Liver (tissue), 8 donors: ENCODE measurements at regions not wholly inside any gene's neighbourhood (a gene's known extent, or its start where the extent isn't known, plus 50 kb on each side); places are given as distances from the start of the nearest gene placed in this dataset.

ENCODE experiments used
- DNase-seq: peaks from one replicate; pipeline ENCODE4 v3.0.0-alpha.2; 2017; ENCODE audit warnings: low spot score
- H3K27ac ChIP-seq, 2 donors: one replicate each; pipeline ENCODE4 v1.7.0; 2013; ENCODE audit warnings: inconsistent platforms in 2 of 2, low read length in 2 of 2, control low read depth in 1 of 2, low read depth in 1 of 2, mild to moderate bottlenecking in 1 of 2
- H3K27me3 ChIP-seq, 4 donors: one replicate each; pipeline versions ENCODE4 v1.6.1 to v1.7.0; 2013; ENCODE audit warnings: low read length in 3 of 4, inconsistent platforms in 1 of 4, mild to moderate bottlenecking in 1 of 4, moderate library complexity in 1 of 4; ENCODE audit not compliant: control insufficient read depth in 4 of 4, insufficient read depth in 4 of 4
- H3K36me3 ChIP-seq, 4 donors: one replicate each; pipeline versions ENCODE4 v1.6.1 to v1.7.0; 2013; ENCODE audit warnings: low read length in 3 of 4, mild to moderate bottlenecking in 3 of 4, low read depth in 1 of 4, moderate library complexity in 1 of 4; ENCODE audit not compliant: control insufficient read depth in 4 of 4, insufficient read depth in 3 of 4
- H3K4me1 ChIP-seq, 4 donors: one replicate each; pipeline versions ENCODE4 v1.6.1 to v1.7.0; 2013; ENCODE audit warnings: low read length in 3 of 4, mild to moderate bottlenecking in 3 of 4, moderate library complexity in 1 of 4; ENCODE audit not compliant: control insufficient read depth in 4 of 4, insufficient read depth in 4 of 4
- H3K4me3 ChIP-seq, 3 donors: one replicate each; pipeline versions ENCODE4 v1.6.1 to v1.7.0; 2013; ENCODE audit warnings: low read length in 3 of 3, control low read depth in 1 of 3, low read depth in 1 of 3, mild to moderate bottlenecking in 1 of 3
- H3K9ac ChIP-seq, 2 donors: one replicate each; pipeline ENCODE4 v1.7.0; 2013; ENCODE audit warnings: low read length in 2 of 2, mild to moderate bottlenecking in 2 of 2, moderate library complexity in 2 of 2, control low read depth in 1 of 2, low read depth in 1 of 2
- H3K9me3 ChIP-seq, 4 donors: one replicate each; pipeline versions ENCODE4 v1.6.1 to v1.7.0; 2013; ENCODE audit warnings: low read length in 3 of 4; ENCODE audit not compliant: control insufficient read depth in 4 of 4
- EGR1 ChIP-seq, 2 donors: IDR thresholded peaks; 2 replicates each; pipeline ENCODE4 v1.6.1; 2016 to 2018; ENCODE audit warnings: antibody characterized with exemption in 2 of 2, low read depth in 2 of 2
- FOXA1 ChIP-seq: IDR thresholded peaks from 2 replicates; pipeline ENCODE4 v1.6.1; 2016; ENCODE audit warnings: antibody characterized with exemption
- FOXA2 ChIP-seq: IDR thresholded peaks from 2 replicates; pipeline ENCODE4 v1.6.1; 2016; ENCODE audit warnings: antibody characterized with exemption
- GABPA ChIP-seq, 2 donors: IDR thresholded peaks in 1 of 2; conservative IDR thresholded peaks in 1 of 2; 2 replicates each; pipeline ENCODE4 v1.6.1; 2016; ENCODE audit warnings: antibody characterized with exemption in 2 of 2, mild to moderate bottlenecking in 1 of 2, moderate library complexity in 1 of 2
- HNF4A ChIP-seq, 2 donors: conservative IDR thresholded peaks; 2 replicates each; pipeline ENCODE4 v1.6.1; 2016; ENCODE audit warnings: antibody characterized with exemption in 2 of 2, mild to moderate bottlenecking in 2 of 2
- HNF4G ChIP-seq: IDR thresholded peaks from 2 replicates; pipeline ENCODE4 v1.6.1; 2016; ENCODE audit warnings: antibody characterized with exemption
- JUND ChIP-seq, 2 donors: IDR thresholded peaks; 2 replicates each; pipeline ENCODE4 v1.6.1; 2016; ENCODE audit warnings: antibody characterized with exemption in 2 of 2
- NR2F2 ChIP-seq: IDR thresholded peaks from 2 replicates; pipeline ENCODE4 v1.6.1; 2016; ENCODE audit warnings: antibody characterized with exemption
- RAD21 ChIP-seq, 2 donors: IDR thresholded peaks; 2 replicates each; pipeline ENCODE4 v1.6.1; 2016; ENCODE audit warnings: antibody characterized with exemption in 2 of 2, mild to moderate bottlenecking in 2 of 2
- RXRA ChIP-seq, 2 donors: IDR thresholded peaks; 2 replicates each; pipeline ENCODE4 v1.6.1; 2017 to 2018; ENCODE audit warnings: antibody characterized with exemption in 2 of 2, mild to moderate bottlenecking in 1 of 2
- SP1 ChIP-seq: IDR thresholded peaks from 2 replicates; pipeline ENCODE4 v1.6.1; 2018; ENCODE audit warnings: antibody characterized with exemption, mild to moderate bottlenecking
- TAF1 ChIP-seq: conservative IDR thresholded peaks from 2 replicates; pipeline ENCODE4 v1.6.1; 2016; ENCODE audit warnings: antibody characterized with exemption, mild to moderate bottlenecking
- YY1 ChIP-seq: IDR thresholded peaks from 2 replicates; pipeline ENCODE4 v1.6.1; 2016; ENCODE audit warnings: antibody characterized with exemption, mild to moderate bottlenecking
- WGBS: extraction: QIAGEN DNeasy Blood & Tissue Kit; methylation state at CpG from one replicate; pipeline ENCODE4 v1.1.7; 2013; 5-methylcytosine and 5-hydroxymethylcytosine counted together
- TF ChIP-seq, protein P1 (sequence below): IDR thresholded peaks from 2 replicates; pipeline ENCODE4 v1.6.1; 2016; ENCODE audit warnings: antibody characterized with exemption
- TF ChIP-seq, protein P2 (sequence below): IDR thresholded peaks from 2 replicates; pipeline ENCODE4 v1.6.1; 2016; ENCODE audit warnings: antibody characterized with exemption
- TF ChIP-seq, protein P3 (sequence below): IDR thresholded peaks from 2 replicates; pipeline ENCODE4 v1.6.1; 2016; ENCODE audit warnings: antibody characterized with exemption, mild to moderate bottlenecking
- TF ChIP-seq, protein P4 (sequence below): fragments of 150-350 bp; IDR thresholded peaks from 2 replicates; pipeline ENCODE4 v1.5.1; 2017; ENCODE audit warnings: improper control_type of control experiment, low read depth, low read length; ENCODE audit not compliant: missing input control
- TF ChIP-seq, protein P5 (sequence below): IDR thresholded peaks from 2 replicates; pipeline ENCODE4 v1.6.1; 2016; ENCODE audit warnings: antibody characterized with exemption
- donor health status: healthy.
- donor health status: healthy.
- donor health status: healthy.
- donor health status: healthy.
- donor health status: healthy.

DNA sequence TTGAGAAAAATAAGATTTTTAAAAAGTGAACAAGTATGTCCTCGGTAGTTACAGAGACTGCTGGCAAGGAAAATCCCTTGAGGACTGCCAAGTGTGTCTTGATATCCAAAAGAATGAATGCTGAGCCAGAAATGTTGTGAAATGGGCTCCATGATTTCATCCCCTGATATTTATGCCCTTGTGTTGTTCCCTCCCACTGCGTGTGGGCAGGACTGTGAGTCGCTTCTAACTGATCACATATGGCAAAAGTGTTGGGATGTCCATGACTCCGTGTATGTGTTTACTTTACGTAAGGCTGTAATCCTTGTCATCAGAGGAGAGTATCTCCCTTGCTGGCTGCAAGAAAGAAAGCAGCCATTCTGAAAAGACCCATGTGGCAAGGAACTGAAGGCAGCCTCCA, 285.1 kb downstream of the SS18 start:
- no peaks in the 10 kb centered on the region for H3K36me3 ChIP-seq
- H3K9me3 ChIP-seq, result no peaks in the 10 kb centered on the region
- WGBS, result 77% methylated on average over 5 of the region's 5 CpGs
- TF ChIP-seq, protein P1, sequence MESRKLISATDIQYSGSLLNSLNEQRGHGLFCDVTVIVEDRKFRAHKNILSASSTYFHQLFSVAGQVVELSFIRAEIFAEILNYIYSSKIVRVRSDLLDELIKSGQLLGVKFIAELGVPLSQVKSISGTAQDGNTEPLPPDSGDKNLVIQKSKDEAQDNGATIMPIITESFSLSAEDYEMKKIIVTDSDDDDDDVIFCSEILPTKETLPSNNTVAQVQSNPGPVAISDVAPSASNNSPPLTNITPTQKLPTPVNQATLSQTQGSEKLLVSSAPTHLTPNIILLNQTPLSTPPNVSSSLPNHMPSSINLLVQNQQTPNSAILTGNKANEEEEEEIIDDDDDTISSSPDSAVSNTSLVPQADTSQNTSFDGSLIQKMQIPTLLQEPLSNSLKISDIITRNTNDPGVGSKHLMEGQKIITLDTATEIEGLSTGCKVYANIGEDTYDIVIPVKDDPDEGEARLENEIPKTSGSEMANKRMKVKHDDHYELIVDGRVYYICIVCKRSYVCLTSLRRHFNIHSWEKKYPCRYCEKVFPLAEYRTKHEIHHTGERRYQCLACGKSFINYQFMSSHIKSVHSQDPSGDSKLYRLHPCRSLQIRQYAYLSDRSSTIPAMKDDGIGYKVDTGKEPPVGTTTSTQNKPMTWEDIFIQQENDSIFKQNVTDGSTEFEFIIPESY, result no peak
- TF ChIP-seq YY1 (no peak), HNF4A (conservative IDR thresholded peaks at IDR 0.05) (no peak), HNF4G (no peak), RXRA (IDR thresholded peaks at IDR 0.05) (no peak), NR2F2 (no peak), EGR1 (IDR thresholded peaks at IDR 0.05; ENCODE audit: low read depth in 2 of 2) (no peak), JUND (IDR thresholded peaks at IDR 0.05) (no peak), FOXA2 (no peak), SP1 (no peak), TAF1 (no peak), GABPA (IDR thresholded peaks at IDR 0.05 in 1 of 2, conservative IDR thresholded peaks at IDR 0.05 in 1 of 2) (no peak), RAD21 (IDR thresholded peaks at IDR 0.05) (no peak), FOXA1 (no peak)
- TF ChIP-seq, protein P2, sequence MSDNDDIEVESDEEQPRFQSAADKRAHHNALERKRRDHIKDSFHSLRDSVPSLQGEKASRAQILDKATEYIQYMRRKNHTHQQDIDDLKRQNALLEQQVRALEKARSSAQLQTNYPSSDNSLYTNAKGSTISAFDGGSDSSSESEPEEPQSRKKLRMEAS, result no peak
- TF ChIP-seq, protein P3, sequence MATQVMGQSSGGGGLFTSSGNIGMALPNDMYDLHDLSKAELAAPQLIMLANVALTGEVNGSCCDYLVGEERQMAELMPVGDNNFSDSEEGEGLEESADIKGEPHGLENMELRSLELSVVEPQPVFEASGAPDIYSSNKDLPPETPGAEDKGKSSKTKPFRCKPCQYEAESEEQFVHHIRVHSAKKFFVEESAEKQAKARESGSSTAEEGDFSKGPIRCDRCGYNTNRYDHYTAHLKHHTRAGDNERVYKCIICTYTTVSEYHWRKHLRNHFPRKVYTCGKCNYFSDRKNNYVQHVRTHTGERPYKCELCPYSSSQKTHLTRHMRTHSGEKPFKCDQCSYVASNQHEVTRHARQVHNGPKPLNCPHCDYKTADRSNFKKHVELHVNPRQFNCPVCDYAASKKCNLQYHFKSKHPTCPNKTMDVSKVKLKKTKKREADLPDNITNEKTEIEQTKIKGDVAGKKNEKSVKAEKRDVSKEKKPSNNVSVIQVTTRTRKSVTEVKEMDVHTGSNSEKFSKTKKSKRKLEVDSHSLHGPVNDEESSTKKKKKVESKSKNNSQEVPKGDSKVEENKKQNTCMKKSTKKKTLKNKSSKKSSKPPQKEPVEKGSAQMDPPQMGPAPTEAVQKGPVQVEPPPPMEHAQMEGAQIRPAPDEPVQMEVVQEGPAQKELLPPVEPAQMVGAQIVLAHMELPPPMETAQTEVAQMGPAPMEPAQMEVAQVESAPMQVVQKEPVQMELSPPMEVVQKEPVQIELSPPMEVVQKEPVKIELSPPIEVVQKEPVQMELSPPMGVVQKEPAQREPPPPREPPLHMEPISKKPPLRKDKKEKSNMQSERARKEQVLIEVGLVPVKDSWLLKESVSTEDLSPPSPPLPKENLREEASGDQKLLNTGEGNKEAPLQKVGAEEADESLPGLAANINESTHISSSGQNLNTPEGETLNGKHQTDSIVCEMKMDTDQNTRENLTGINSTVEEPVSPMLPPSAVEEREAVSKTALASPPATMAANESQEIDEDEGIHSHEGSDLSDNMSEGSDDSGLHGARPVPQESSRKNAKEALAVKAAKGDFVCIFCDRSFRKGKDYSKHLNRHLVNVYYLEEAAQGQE, result no peak
- TF ChIP-seq, protein P4, sequence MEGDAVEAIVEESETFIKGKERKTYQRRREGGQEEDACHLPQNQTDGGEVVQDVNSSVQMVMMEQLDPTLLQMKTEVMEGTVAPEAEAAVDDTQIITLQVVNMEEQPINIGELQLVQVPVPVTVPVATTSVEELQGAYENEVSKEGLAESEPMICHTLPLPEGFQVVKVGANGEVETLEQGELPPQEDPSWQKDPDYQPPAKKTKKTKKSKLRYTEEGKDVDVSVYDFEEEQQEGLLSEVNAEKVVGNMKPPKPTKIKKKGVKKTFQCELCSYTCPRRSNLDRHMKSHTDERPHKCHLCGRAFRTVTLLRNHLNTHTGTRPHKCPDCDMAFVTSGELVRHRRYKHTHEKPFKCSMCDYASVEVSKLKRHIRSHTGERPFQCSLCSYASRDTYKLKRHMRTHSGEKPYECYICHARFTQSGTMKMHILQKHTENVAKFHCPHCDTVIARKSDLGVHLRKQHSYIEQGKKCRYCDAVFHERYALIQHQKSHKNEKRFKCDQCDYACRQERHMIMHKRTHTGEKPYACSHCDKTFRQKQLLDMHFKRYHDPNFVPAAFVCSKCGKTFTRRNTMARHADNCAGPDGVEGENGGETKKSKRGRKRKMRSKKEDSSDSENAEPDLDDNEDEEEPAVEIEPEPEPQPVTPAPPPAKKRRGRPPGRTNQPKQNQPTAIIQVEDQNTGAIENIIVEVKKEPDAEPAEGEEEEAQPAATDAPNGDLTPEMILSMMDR, result no peak
- TF ChIP-seq, protein P5, sequence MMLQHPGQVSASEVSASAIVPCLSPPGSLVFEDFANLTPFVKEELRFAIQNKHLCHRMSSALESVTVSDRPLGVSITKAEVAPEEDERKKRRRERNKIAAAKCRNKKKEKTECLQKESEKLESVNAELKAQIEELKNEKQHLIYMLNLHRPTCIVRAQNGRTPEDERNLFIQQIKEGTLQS, result no peak
- H3K4me3 ChIP-seq, result no peak overlapping the region
- no peaks in the 10 kb centered on the region for H3K27me3 ChIP-seq
- no peak for DNase-seq
- H3K4me1 ChIP-seq, result no peaks in the 10 kb centered on the region
- H3K9ac ChIP-seq, result no peak overlapping the region
- no peak overlapping the region for H3K27ac ChIP-seq
